Upper lobe of right lung (tissue), 1 donor: ENCODE measurements at regions not wholly inside any gene's neighbourhood (a gene's known extent, or its start where the extent isn't known, plus 50 kb on each side); places are given as distances from the start of the nearest gene placed in this dataset.

Experiments used
- ATAC-seq: fragments of 200-7000 bp; cut with Tn5 transposase; one replicate; pipeline ENCODE4 v1.9.1; 2020; ENCODE audit warnings: mild to moderate bottlenecking, moderate library complexity
- DNase-seq: peaks from one replicate; pipeline ENCODE4 v3.0.0-alpha.2; 2020
- H3K27ac ChIP-seq: fragments of 200-600 bp; one replicate; pipeline ENCODE4 v1.8.0; 2022
- H3K27me3 ChIP-seq: fragments of 200-600 bp; one replicate; pipeline ENCODE4 v1.8.0; 2022; ENCODE audit warnings: mild to moderate bottlenecking
- H3K36me3 ChIP-seq: fragments of 200-600 bp; one replicate; pipeline ENCODE4 v1.8.0; 2022
- H3K4me1 ChIP-seq: fragments of 200-600 bp; one replicate; pipeline ENCODE4 v1.8.0; 2022
- H3K4me3 ChIP-seq: fragments of 200-600 bp; one replicate; pipeline ENCODE4 v1.8.0; 2022; ENCODE audit warnings: mild to moderate bottlenecking
- H3K9me3 ChIP-seq: fragments of 200-600 bp; one replicate; pipeline ENCODE4 v1.8.0; 2022
- intact Hi-C: fragments of 100-400 bp; cut with DNase I; formaldehyde crosslinking; loops from one replicate; pipeline ENCODE4 v1.11.0; 2022
- TF ChIP-seq, protein P1 (sequence below): fragments of 200-600 bp; IDR thresholded peaks from one replicate; pipeline ENCODE4 v1.8.0; 2022; ENCODE audit warnings: antibody characterized with exemption
- donor health status: DM: no; HTN: yes; CAD: no; lungs with severe emphysema.

DNA sequence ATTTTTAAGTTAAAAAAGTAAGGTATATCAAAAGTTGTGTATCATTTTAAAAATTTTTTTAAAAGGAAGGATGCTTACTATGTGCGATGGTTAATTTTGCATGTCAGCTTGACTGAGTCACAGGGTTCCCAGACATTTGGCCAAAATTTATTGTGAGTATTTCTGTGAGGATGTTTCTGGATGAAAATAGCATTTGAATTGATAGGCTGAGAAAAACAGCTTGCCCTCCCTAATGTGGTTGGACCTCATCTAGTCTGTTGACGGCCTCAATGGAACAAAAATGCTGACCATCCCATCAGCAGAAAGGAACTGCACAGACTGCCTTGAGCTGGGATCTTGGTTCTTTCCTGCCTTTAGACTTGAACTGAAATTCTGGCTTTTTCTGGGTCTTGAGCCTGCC lies 724.5 kb downstream of the NCAM2 start:
- Histone ChIP-seq H3K36me3 (no peaks in the 10 kb centered on the region), H3K27me3 (no peaks in the 10 kb centered on the region), H3K4me3 (no peak overlapping the region), H3K27ac (no peak overlapping the region), H3K9me3 (no peaks in the 10 kb centered on the region), H3K4me1 (no peaks in the 10 kb centered on the region)
- DNase-seq = no peak
- no peak for ATAC-seq
- TF ChIP-seq, protein P1, sequence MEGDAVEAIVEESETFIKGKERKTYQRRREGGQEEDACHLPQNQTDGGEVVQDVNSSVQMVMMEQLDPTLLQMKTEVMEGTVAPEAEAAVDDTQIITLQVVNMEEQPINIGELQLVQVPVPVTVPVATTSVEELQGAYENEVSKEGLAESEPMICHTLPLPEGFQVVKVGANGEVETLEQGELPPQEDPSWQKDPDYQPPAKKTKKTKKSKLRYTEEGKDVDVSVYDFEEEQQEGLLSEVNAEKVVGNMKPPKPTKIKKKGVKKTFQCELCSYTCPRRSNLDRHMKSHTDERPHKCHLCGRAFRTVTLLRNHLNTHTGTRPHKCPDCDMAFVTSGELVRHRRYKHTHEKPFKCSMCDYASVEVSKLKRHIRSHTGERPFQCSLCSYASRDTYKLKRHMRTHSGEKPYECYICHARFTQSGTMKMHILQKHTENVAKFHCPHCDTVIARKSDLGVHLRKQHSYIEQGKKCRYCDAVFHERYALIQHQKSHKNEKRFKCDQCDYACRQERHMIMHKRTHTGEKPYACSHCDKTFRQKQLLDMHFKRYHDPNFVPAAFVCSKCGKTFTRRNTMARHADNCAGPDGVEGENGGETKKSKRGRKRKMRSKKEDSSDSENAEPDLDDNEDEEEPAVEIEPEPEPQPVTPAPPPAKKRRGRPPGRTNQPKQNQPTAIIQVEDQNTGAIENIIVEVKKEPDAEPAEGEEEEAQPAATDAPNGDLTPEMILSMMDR = no peak
- intact Hi-C loops = no loop called here

DNA sequence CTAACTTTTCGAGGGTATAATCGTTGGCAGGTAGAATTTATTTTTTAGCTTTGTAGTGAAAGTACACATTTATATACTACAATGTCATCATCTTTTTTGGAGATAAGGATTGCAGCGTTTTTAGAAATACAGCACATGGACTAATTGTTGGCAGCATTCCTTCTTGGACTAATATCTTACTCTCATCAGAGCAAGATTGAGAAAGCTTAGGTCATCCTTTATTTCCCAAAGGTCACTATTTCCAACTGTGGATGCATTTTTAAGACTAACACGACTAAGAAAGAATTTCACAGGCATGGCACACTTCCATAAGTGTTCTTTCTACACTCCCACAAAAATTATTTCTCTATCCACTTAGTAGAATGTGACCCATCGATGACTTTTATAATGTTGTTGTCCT lies 732.3 kb downstream of the NCAM2 start:
- TF ChIP-seq, protein P1 = no peak
- no peak for ATAC-seq

DNA sequence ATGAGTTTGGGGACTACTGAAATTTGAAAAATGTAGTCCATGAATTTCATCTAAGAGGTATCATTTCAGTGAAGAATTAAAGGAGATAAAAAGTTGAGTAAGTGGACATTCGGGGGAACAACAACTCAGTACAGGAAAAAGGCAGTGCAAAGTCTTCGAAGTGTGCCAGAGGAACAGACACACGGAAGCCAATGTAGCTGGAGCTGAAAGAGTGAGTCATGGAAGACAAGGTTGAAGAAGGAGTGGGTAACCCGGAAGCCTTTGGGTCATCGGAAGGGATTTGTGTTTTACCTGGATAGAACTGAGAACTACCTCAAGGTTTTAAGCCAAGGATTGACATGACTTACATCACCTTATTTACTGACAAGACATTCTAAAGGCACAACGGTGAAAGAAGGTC lies 733.4 kb downstream of the NCAM2 start:
- no peak overlapping the region for H3K27ac ChIP-seq
- H3K27me3 ChIP-seq = no peaks in the 10 kb centered on the region
- no peaks in the 10 kb centered on the region for H3K36me3 ChIP-seq
- DNase-seq (no peak), ATAC-seq (no peak)
- intact Hi-C loops = no loop called here
- TF ChIP-seq, protein P1 = no peak
- no peaks in the 10 kb centered on the region for H3K4me1 ChIP-seq
- H3K4me3 ChIP-seq = no peak overlapping the region
- H3K9me3 ChIP-seq = no peaks in the 10 kb centered on the region

More for the DNA sequence above, 732.3 kb downstream of the NCAM2 start:
- Histone ChIP-seq H3K27ac (no peak overlapping the region), H3K4me1 (no peaks in the 10 kb centered on the region), H3K4me3 (no peak overlapping the region), H3K9me3 (no peaks in the 10 kb centered on the region), H3K27me3 (no peaks in the 10 kb centered on the region), H3K36me3 (no peaks in the 10 kb centered on the region)
- intact Hi-C loops = no loop called here
- no peak for DNase-seq

DNA sequence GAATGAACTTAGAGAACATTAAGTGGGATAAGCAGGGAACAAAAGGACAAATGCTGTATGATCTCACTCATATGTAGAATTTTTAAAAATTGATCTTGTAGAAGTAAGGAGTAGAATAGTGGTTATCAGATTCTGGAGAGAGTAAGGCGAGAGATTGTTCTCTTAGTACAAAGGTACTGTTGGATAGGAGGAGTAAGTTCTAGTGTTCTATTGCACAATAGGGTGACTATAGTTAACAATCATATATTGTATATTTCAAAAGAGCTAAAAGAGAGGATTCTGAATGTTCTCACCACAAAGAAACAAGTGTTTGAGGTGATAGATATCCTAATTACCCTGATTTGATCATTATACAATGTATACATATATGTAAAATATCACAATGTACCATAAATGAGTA lies 735.9 kb downstream of the NCAM2 start:
- DNase-seq (no peak), ATAC-seq (no peak)
- Histone ChIP-seq H3K36me3 (no peaks in the 10 kb centered on the region), H3K9me3 (no peaks in the 10 kb centered on the region), H3K4me1 (no peaks in the 10 kb centered on the region), H3K27me3 (no peaks in the 10 kb centered on the region), H3K27ac (no peak overlapping the region), H3K4me3 (no peak overlapping the region)
- intact Hi-C loops = no loop called here
- TF ChIP-seq, protein P1 = no peak

DNA sequence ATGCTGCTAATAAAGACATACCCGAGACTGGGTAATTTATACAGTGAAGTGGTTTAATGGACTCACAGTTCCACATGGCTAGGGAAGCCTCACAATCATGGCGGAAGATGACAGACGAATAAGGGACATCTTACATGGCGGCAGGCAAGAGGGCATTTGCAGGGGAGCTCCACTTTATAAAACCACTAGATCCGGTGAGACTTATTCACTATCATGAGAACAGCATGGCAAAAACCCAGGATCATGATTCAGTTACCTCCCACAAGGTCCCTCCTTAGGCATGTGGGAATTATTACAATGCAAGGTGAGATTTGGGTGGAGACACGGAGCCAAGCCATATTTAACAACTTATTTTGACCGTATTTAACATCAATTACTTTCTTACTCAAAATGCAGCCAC lies 739.0 kb downstream of the NCAM2 start:
- no peak for ATAC-seq

DNA sequence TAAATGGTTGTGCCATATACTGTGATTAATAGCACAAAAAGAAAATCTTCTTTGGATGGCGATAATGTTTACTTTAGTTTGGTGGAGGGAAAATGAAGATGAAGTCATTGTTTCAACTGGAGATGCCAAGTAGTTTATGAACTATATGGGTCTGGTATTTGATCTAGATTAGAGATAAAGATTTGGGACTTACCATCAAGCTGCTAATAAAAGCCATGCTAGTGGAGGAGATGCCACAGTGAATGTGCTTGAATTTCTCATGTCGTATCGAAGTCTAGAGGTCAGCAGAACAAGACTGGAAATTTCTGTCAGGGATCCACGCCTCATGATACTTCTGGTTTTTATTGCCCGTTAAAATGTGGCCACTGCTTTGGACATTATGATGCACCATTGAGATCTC lies 742.0 kb downstream of the NCAM2 start:
- H3K27me3 ChIP-seq = no peaks in the 10 kb centered on the region
- no peak for ATAC-seq
- no peaks in the 10 kb centered on the region for H3K9me3 ChIP-seq
- TF ChIP-seq, protein P1 = no peak
- no peak overlapping the region for H3K27ac ChIP-seq
- no peaks in the 10 kb centered on the region for H3K36me3 ChIP-seq
- H3K4me1 ChIP-seq = no peaks in the 10 kb centered on the region
- intact Hi-C loops = no loop called here
- no peak overlapping the region for H3K4me3 ChIP-seq
- no peak for DNase-seq

More for the DNA sequence above, 739.0 kb downstream of the NCAM2 start:
- Histone ChIP-seq H3K27ac (no peak overlapping the region), H3K27me3 (no peaks in the 10 kb centered on the region), H3K4me3 (no peak overlapping the region), H3K36me3 (no peaks in the 10 kb centered on the region), H3K4me1 (no peaks in the 10 kb centered on the region), H3K9me3 (no peaks in the 10 kb centered on the region)
- DNase-seq = no peak
- TF ChIP-seq, protein P1 = no peak
- intact Hi-C loops = no loop called here
